GM12891 (cell line): ENCODE measurements at regions not wholly inside any gene's neighbourhood (a gene's known extent, or its start where the extent isn't known, plus 50 kb on each side); places are given as distances from the start of the nearest gene placed in this dataset.
"Not testable (repeated sequence)": the region's sequence is repeated elsewhere in the genome, so short reads cannot be mapped to it uniquely, and the experiment has no call there.

ENCODE experiments used
- DNase-seq: peaks from one replicate; pipeline ENCODE4 v3.0.0; 2011; ENCODE audit warnings: low spot score; ENCODE audit not compliant: insufficient read length
- FAIRE-seq: peaks from 2 replicates; lab custom pipeline; 2011; peaks lifted over from hg19 to GRCh38; lab: Jason Lieb, UNC
- PAX5 ChIP-seq: IDR thresholded peaks from 2 replicates; pipeline ENCODE4 v1.6.1; 2011; ENCODE audit warnings: low read length, moderate library complexity, mild to moderate bottlenecking; ENCODE audit not compliant: insufficient read depth, severe bottlenecking
- POLR2A ChIP-seq: IDR thresholded peaks from 2 replicates; pipeline ENCODE4 v1.6.1; 2011; ENCODE audit warnings: low read depth, low read length, control low read depth
- POLR2AphosphoS5 ChIP-seq: IDR thresholded peaks from 2 replicates; pipeline ENCODE4 v1.6.1; 2011; ENCODE audit warnings: low read depth, low read length, control low read depth
- POU2F2 ChIP-seq: IDR thresholded peaks from 2 replicates; pipeline ENCODE4 v1.6.1; 2011; ENCODE audit warnings: low read depth, mild to moderate bottlenecking, control low read depth, low read length, moderate library complexity
- SPI1 ChIP-seq: IDR thresholded peaks from 2 replicates; pipeline ENCODE4 v1.6.1; 2011; ENCODE audit warnings: low read depth, low read length, control low read depth
- TAF1 ChIP-seq: IDR thresholded peaks from 2 replicates; pipeline ENCODE4 v1.6.1; 2011; ENCODE audit warnings: low read depth, low read length, control low read depth

GRCh38 chr17:13420878-13421277, 180.9 kb downstream of the HS3ST3A1 start:
- TF ChIP-seq POU2F2 = no peak
- no peak for TF ChIP-seq POLR2A
- no peak for TF ChIP-seq PAX5
- no peak for TF ChIP-seq TAF1
- no peak for TF ChIP-seq POLR2AphosphoS5
- TF ChIP-seq SPI1 = no peak
- no peak for FAIRE-seq
- DNase-seq = no peak

- no peak for FAIRE-seq
- no peak for DNase-seq
- TF ChIP-seq SPI1 (no peak), PAX5 (no peak), POLR2AphosphoS5 (no peak), POU2F2 (no peak), POLR2A (no peak), TAF1 (no peak)
These were observed 181.3 kb downstream of the HS3ST3A1 start for GRCh38 chr17:13420418-13420826.

GRCh38 chr17:13419676-13420075, 182.1 kb downstream of the HS3ST3A1 start:
- FAIRE-seq (no peak), DNase-seq (no peak)
- TF ChIP-seq SPI1 (no peak), POU2F2 (no peak), POLR2A (no peak), POLR2AphosphoS5 (no peak), TAF1 (no peak), PAX5 (no peak)

- DNase-seq (no peak), FAIRE-seq (no peak)
- TF ChIP-seq POLR2AphosphoS5 = no peak
- no peak for TF ChIP-seq POU2F2
- no peak for TF ChIP-seq PAX5
- no peak for TF ChIP-seq TAF1
- TF ChIP-seq SPI1 = no peak
- TF ChIP-seq POLR2A = no peak
These were observed 182.8 kb downstream of the HS3ST3A1 start for GRCh38 chr17:13418891-13419290.

- DNase-seq = no peak
- no peak for FAIRE-seq
- TF ChIP-seq POU2F2 = no peak
- TF ChIP-seq POLR2A = no peak
- no peak for TF ChIP-seq PAX5
- no peak for TF ChIP-seq SPI1
These were observed 184.3 kb downstream of the HS3ST3A1 start for GRCh38 chr17:13417381-13417950.

GRCh38 chr17:13416748-13417363, 184.9 kb downstream of the HS3ST3A1 start:
- no peak for DNase-seq
- FAIRE-seq = no peak
- no peak for TF ChIP-seq POU2F2
- TF ChIP-seq SPI1 = no peak
- TF ChIP-seq TAF1 = no peak
- TF ChIP-seq POLR2AphosphoS5 = no peak
- no peak for TF ChIP-seq POLR2A
- TF ChIP-seq PAX5 = no peak

GRCh38 chr17:13415871-13416416, 185.8 kb downstream of the HS3ST3A1 start:
- no peak for TF ChIP-seq PAX5
- TF ChIP-seq POU2F2 = no peak
- no peak for TF ChIP-seq SPI1
- no peak for TF ChIP-seq TAF1
- no peak for TF ChIP-seq POLR2A
- DNase-seq (no peak), FAIRE-seq (no peak)

GRCh38 chr17:13415200-13415599, 186.5 kb downstream of the HS3ST3A1 start:
- FAIRE-seq, DNase-seq: not testable (repeated sequence)

- DNase-seq (no peak), FAIRE-seq (no peak)
- no peak for TF ChIP-seq POU2F2
- TF ChIP-seq POLR2A = no peak
- no peak for TF ChIP-seq TAF1
- no peak for TF ChIP-seq PAX5
- no peak for TF ChIP-seq SPI1
- TF ChIP-seq POLR2AphosphoS5 = no peak
These were observed 188.7 kb downstream of the HS3ST3A1 start for GRCh38 chr17:13413001-13413400.

GRCh38 chr17:13410874-13411273, 190.9 kb downstream of the HS3ST3A1 start:
- DNase-seq (no peak), FAIRE-seq (no peak)
- no peak for TF ChIP-seq POLR2AphosphoS5
- no peak for TF ChIP-seq POLR2A

GRCh38 chr17:13410214-13410613, 191.5 kb downstream of the HS3ST3A1 start:
- FAIRE-seq (no peak), DNase-seq (no peak)
- TF ChIP-seq POU2F2 = no peak
- TF ChIP-seq POLR2A = no peak
- no peak for TF ChIP-seq SPI1
- TF ChIP-seq POLR2AphosphoS5 = no peak
- TF ChIP-seq TAF1 = no peak
- no peak for TF ChIP-seq PAX5
